H1 (cell line): ENCODE measurements at regions not wholly inside any gene's neighbourhood (a gene's known extent, or its start where the extent isn't known, plus 50 kb on each side); places are given as distances from the start of the nearest gene placed in this dataset.

Experiments used
- CTCF ChIA-PET: fragments of 300-600 bp; sonication (Branson Sonifier 250); formaldehyde crosslinking; loops from one replicate; lab custom pipeline; 2021; ENCODE audit not compliant: partially characterized antibody; lab: Charles Lee
- POLR2A ChIA-PET: fragments of 300-600 bp; sonication (Branson Sonifier 250); formaldehyde crosslinking; loops from one replicate; lab custom pipeline; 2021; ENCODE audit warnings: inconsistent platforms; ENCODE audit not compliant: partially characterized antibody; lab: Charles Lee
- DNase-seq, 2 experiments: peaks; one replicate each; pipeline versions ENCODE4 v3.0.0 to v3.0.0-alpha.2; 2010 to 2022; ENCODE audit warnings: low spot score in 2 of 2, low read depth in 1 of 2, mixed read lengths in 1 of 2
- FAIRE-seq: peaks from 2 replicates; lab custom pipeline; 2011; peaks lifted over from hg19 to GRCh38; lab: Jason Lieb, UNC
- H2AFZ ChIP-seq: 2 replicates; pipeline ENCODE4 v1.8.1; 2012; ENCODE audit warnings: low read length, inconsistent platforms
- H2AK5ac ChIP-seq: 2 replicates; pipeline ENCODE4 v1.6.1; 2013; ENCODE audit warnings: low read depth, low read length
- H2BK120ac ChIP-seq: replicated peaks from 2 replicates; pipeline ENCODE3; 2013; ENCODE audit warnings: low read depth, low read length, inconsistent platforms
- H2BK12ac ChIP-seq: 2 replicates; pipeline ENCODE4 v1.6.1; 2013; ENCODE audit warnings: low read depth, low read length
- H2BK15ac ChIP-seq: 2 replicates; pipeline ENCODE4 v1.6.1; 2013; ENCODE audit warnings: low read length
- H2BK20ac ChIP-seq: 2 replicates; pipeline ENCODE4 v1.6.1; 2013; ENCODE audit warnings: low read length
- H2BK5ac ChIP-seq: 2 replicates; pipeline ENCODE4 v1.6.1; 2013; ENCODE audit warnings: low read depth, low read length
- H3K14ac ChIP-seq: 2 replicates; pipeline ENCODE4 v1.6.1; 2013; ENCODE audit warnings: inconsistent platforms; ENCODE audit not compliant: insufficient read length
- H3K18ac ChIP-seq: 2 replicates; pipeline ENCODE4 v1.6.1; 2013; ENCODE audit warnings: low read length; ENCODE audit errors: extremely low read depth
- H3K23ac ChIP-seq: 2 replicates; pipeline ENCODE4 v1.6.1; 2013; ENCODE audit warnings: inconsistent platforms; ENCODE audit not compliant: insufficient read length
- H3K23me2 ChIP-seq: 2 replicates; pipeline ENCODE4 v1.6.1; 2013; ENCODE audit warnings: low read depth, low read length
- H3K27ac ChIP-seq: 2 replicates; pipeline ENCODE4 v1.6.1; 2011; ENCODE audit warnings: low read depth, low read length, inconsistent platforms
- H3K27me3 ChIP-seq, 4 experiments: replicated peaks in 1 of 4; 1 replicate in 1 of 4; 2 replicates in 3 of 4; pipeline versions ENCODE4 v1.6.1 to v1.8.1; 2011 to 2013; ENCODE audit warnings: low read length in 3 of 4, mild to moderate bottlenecking in 3 of 4, inconsistent platforms in 2 of 4, mixed read lengths in 2 of 4, moderate library complexity in 1 of 4; ENCODE audit not compliant: control insufficient read depth in 3 of 4, insufficient read depth in 3 of 4; ENCODE audit errors: extremely low read depth in 1 of 4
- H3K36me3 ChIP-seq, 4 experiments: 2 replicates each; pipeline versions ENCODE4 v1.6.1 to v1.8.1; 2011 to 2013; ENCODE audit warnings: mild to moderate bottlenecking in 4 of 4, low read length in 3 of 4, moderate library complexity in 2 of 4, control low read depth in 1 of 4, inconsistent platforms in 1 of 4; ENCODE audit not compliant: insufficient read depth in 4 of 4, control insufficient read depth in 2 of 4
- H3K4ac ChIP-seq: replicated peaks from 2 replicates; pipeline ENCODE3; 2013; ENCODE audit warnings: low read length, low read depth, mixed read lengths, inconsistent platforms; ENCODE audit not compliant: insufficient read length
- H3K4me1 ChIP-seq, 4 experiments: replicated peaks in 1 of 4; 1 replicate in 1 of 4; 2 replicates in 3 of 4; pipeline versions ENCODE4 v1.6.1 to v1.8.1; 2011 to 2013; ENCODE audit warnings: low read length in 3 of 4, inconsistent platforms in 2 of 4, mixed read lengths in 1 of 4; ENCODE audit not compliant: insufficient read depth in 4 of 4, control insufficient read depth in 3 of 4
- H3K4me2 ChIP-seq, 2 experiments: 2 replicates each; pipeline versions ENCODE4 v1.6.1 to v1.8.1; 2011 to 2013; ENCODE audit warnings: low read depth in 2 of 2, low read length in 2 of 2, control low read depth in 1 of 2, inconsistent platforms in 1 of 2, mild to moderate bottlenecking in 1 of 2; ENCODE audit not compliant: insufficient read depth in 1 of 2
- H3K4me3 ChIP-seq, 4 experiments: fragments of 200-600, 300-600 bp in 1 of 4; sonication (generic), shearing (Covaris generic), sonication (Bioruptor Twin) in 1 of 4; 2 replicates each; pipeline versions ENCODE4 v1.5.1 to v1.8.1; 2011 to 2016; ENCODE audit warnings: low read length in 4 of 4, low read depth in 3 of 4, control low read depth in 2 of 4, inconsistent platforms in 2 of 4, mild to moderate bottlenecking in 2 of 4, mixed read lengths in 1 of 4, moderate library complexity in 1 of 4; ENCODE audit not compliant: insufficient read depth in 2 of 4; ENCODE audit errors: extremely low read depth in 1 of 4
- H3K56ac ChIP-seq: replicated peaks from 2 replicates; pipeline ENCODE3; 2013; ENCODE audit warnings: low read depth, mild to moderate bottlenecking, mixed read lengths, low read length, inconsistent platforms; ENCODE audit not compliant: insufficient read length
- H3K79me1 ChIP-seq: 2 replicates; pipeline ENCODE4 v1.6.1; 2013; ENCODE audit warnings: low read depth, low read length, control low read depth
- H3K79me2 ChIP-seq, 2 experiments: 2 replicates each; pipeline versions ENCODE4 v1.6.1 to v1.8.1; 2012 to 2013; ENCODE audit warnings: low read length in 2 of 2, mild to moderate bottlenecking in 2 of 2, inconsistent platforms in 1 of 2; ENCODE audit not compliant: insufficient read depth in 2 of 2, control insufficient read depth in 1 of 2
- H3K9ac ChIP-seq, 4 experiments: replicated peaks in 1 of 4; 1 replicate in 1 of 4; 2 replicates in 3 of 4; pipeline versions ENCODE4 v1.6.1 to v1.8.1; 2011 to 2013; ENCODE audit warnings: low read depth in 3 of 4, low read length in 3 of 4, control low read depth in 2 of 4, mild to moderate bottlenecking in 2 of 4, moderate library complexity in 2 of 4, inconsistent platforms in 1 of 4; ENCODE audit errors: extremely low read depth in 1 of 4
- H3K9me3 ChIP-seq, 2 experiments: 2 replicates each; pipeline versions ENCODE4 v1.6.1 to v1.8.1; 2012 to 2013; ENCODE audit warnings: mild to moderate bottlenecking in 2 of 2, moderate library complexity in 2 of 2, control low read depth in 1 of 2, inconsistent platforms in 1 of 2, low read depth in 1 of 2, low read length in 1 of 2, mixed read lengths in 1 of 2; ENCODE audit not compliant: insufficient read depth in 2 of 2
- H4K20me1 ChIP-seq, 2 experiments: replicated peaks in 1 of 2; 2 replicates each; pipeline versions ENCODE3 to v1.8.1; 2011 to 2013; ENCODE audit warnings: inconsistent platforms in 2 of 2, low read length in 2 of 2, mild to moderate bottlenecking in 1 of 2; ENCODE audit not compliant: insufficient read depth in 2 of 2, control insufficient read depth in 1 of 2
- H4K5ac ChIP-seq: 2 replicates; pipeline ENCODE4 v1.6.1; 2013; ENCODE audit warnings: low read length, low read depth, mixed read lengths, inconsistent platforms; ENCODE audit not compliant: insufficient read length
- H4K8ac ChIP-seq: 2 replicates; pipeline ENCODE4 v1.8.0; 2013; ENCODE audit warnings: mild to moderate bottlenecking, moderate library complexity, low read length, inconsistent platforms; ENCODE audit not compliant: insufficient read depth; ENCODE audit errors: extremely low read depth
- H4K91ac ChIP-seq: replicated peaks from 2 replicates; pipeline ENCODE3; 2013; ENCODE audit warnings: low read length, mixed read lengths, inconsistent platforms; ENCODE audit not compliant: insufficient read length
- BACH1 ChIP-seq: IDR thresholded peaks from 2 replicates; pipeline ENCODE4 v1.6.1; 2012; ENCODE audit warnings: low read length, improper control_type of control experiment
- BCL11A ChIP-seq, 2 experiments: IDR thresholded peaks; one replicate each; pipeline ENCODE4 v1.6.1; 2011; ENCODE audit warnings: low read depth in 2 of 2, low read length in 2 of 2, mild to moderate bottlenecking in 2 of 2
- BRCA1 ChIP-seq: IDR thresholded peaks from 2 replicates; pipeline ENCODE4 v1.6.1; 2012; ENCODE audit warnings: low read depth, low read length, improper control_type of control experiment
- CHD1 ChIP-seq: IDR thresholded peaks from 2 replicates; pipeline ENCODE4 v1.6.1; 2012; ENCODE audit warnings: low read depth, low read length, improper control_type of control experiment
- CTBP2 ChIP-seq: IDR thresholded peaks from 2 replicates; pipeline ENCODE4 v1.7.0; 2011; ENCODE audit warnings: borderline replicate concordance, mild to moderate bottlenecking, moderate library complexity, mixed read lengths, low read length; ENCODE audit not compliant: insufficient read depth, insufficient read length
- FOSL1 ChIP-seq: IDR thresholded peaks from 2 replicates; pipeline ENCODE4 v1.6.1; 2011; ENCODE audit warnings: mild to moderate bottlenecking, low read depth, low read length, moderate library complexity; ENCODE audit not compliant: insufficient read depth
- HDAC6 ChIP-seq: IDR thresholded peaks from one replicate; pipeline ENCODE4 v1.7.1; 2012; ENCODE audit warnings: low read depth, mild to moderate bottlenecking, inconsistent platforms, low read length, moderate library complexity
- KDM5A ChIP-seq: fragments of 200-600 bp; IDR thresholded peaks from 2 replicates; pipeline ENCODE4 v1.7.1; 2012; ENCODE audit warnings: mild to moderate bottlenecking, low read length, inconsistent platforms, mixed read lengths
- MAFK ChIP-seq: IDR thresholded peaks from 2 replicates; pipeline ENCODE4 v1.6.1; 2012; ENCODE audit warnings: low read depth, mild to moderate bottlenecking, improper control_type of control experiment, low read length
- POLR2A ChIP-seq, 2 experiments: IDR thresholded peaks; 1 replicate in 1 of 2; 2 replicates in 1 of 2; pipeline ENCODE4 v1.6.1; 2011; ENCODE audit warnings: low read depth in 2 of 2, low read length in 2 of 2, mild to moderate bottlenecking in 2 of 2; ENCODE audit errors: control extremely low read depth in 1 of 2
- RBBP5 ChIP-seq: IDR thresholded peaks from 2 replicates; pipeline ENCODE4 v1.7.1; 2012; ENCODE audit warnings: low read depth, mild to moderate bottlenecking, inconsistent platforms, low read length, moderate library complexity, borderline replicate concordance
- RXRA ChIP-seq: IDR thresholded peaks from 2 replicates; pipeline ENCODE4 v1.6.1; 2011; ENCODE audit warnings: low read depth, mild to moderate bottlenecking, low read length, moderate library complexity; ENCODE audit not compliant: insufficient read depth
- TAF7 ChIP-seq: optimal IDR thresholded peaks from 2 replicates; pipeline ENCODE3; 2011; ENCODE audit warnings: low read depth, mild to moderate bottlenecking, inconsistent platforms, low read length, moderate library complexity, borderline replicate concordance
- TBP ChIP-seq: IDR thresholded peaks from 2 replicates; pipeline ENCODE4 v1.6.1; 2011; ENCODE audit warnings: low read depth, low read length, improper control_type of control experiment
- ZNF274 ChIP-seq: IDR thresholded peaks from 2 replicates; pipeline ENCODE4 v1.7.0; 2012; ENCODE audit warnings: low read length, borderline replicate concordance; ENCODE audit errors: extremely low read depth
- WGBS, 2 experiments: shearing (Covaris generic) in 1 of 2; methylation state at CpG; one replicate each; pipeline versions ENCODE4 v1.1.6 to v1.1.7; 2013 to 2015; ENCODE audit warnings: low lambda C conversion rate in 2 of 2, mixed read lengths in 2 of 2, inconsistent platforms in 1 of 2, low coverage in 1 of 2, missing lambda C conversion rate in 1 of 2; ENCODE audit not compliant: insufficient replicate concordance in 2 of 2, insufficient coverage in 1 of 2, insufficient read length in 1 of 2; ENCODE audit errors: extremely low coverage in 1 of 2, missing lambda C conversion rate in 1 of 2; 5-methylcytosine and 5-hydroxymethylcytosine counted together

DNA sequence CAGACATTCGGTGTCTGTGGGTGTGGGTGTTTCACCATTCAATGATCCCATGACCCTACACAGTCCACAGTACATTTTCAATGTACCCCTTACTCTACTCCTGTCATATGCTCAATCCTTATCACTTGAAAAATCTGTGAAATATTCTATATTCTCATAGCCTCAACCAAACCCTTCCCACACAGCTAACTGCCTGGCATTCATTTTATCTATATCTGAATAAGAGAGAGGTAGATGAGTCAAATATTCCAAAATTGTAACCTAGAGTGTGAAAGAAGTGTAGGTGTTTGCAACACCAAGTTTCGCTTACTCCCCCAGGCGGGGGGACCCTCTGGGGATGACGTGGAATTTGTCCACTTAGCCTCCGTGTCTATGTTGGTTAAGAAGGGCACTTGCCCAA lies 354.8 kb downstream of the ETS1 start:
- Histone ChIP-seq H3K18ac (no peak overlapping the region), H2BK12ac (no peak overlapping the region), H2AK5ac (no peak overlapping the region), H3K56ac (no peak overlapping the region), H4K5ac (no peak overlapping the region), H2BK5ac (no peak overlapping the region), H3K23ac (no peak overlapping the region), H3K23me2 (no peaks in the 10 kb centered on the region), H3K4ac (no peak overlapping the region), H3K79me2 (no peaks in the 10 kb centered on the region), H3K9me3 (no peaks in the 10 kb centered on the region; a peak in 1 of 4 replicates), H2BK15ac (no peak overlapping the region), H3K4me1 (0 out of 7 replicates have a peak, but pooled peaks cover 0 to 2% (median 0%) of the 10 kb centered on the region in 4 experiments), H3K4me3 (no peak overlapping the region), H4K20me1 (no peaks in the 10 kb centered on the region), H3K27ac (no peak overlapping the region), H3K14ac (no peak overlapping the region), H3K9ac (no peak overlapping the region), H2BK20ac (no peak overlapping the region), H4K91ac (no peak overlapping the region), H3K4me2 (no peak overlapping the region), H2BK120ac (no peak overlapping the region), H2AFZ (no peak overlapping the region), H3K27me3 (no peaks in the 10 kb centered on the region), H3K36me3 (no peaks in the 10 kb centered on the region), H3K79me1 (no peaks in the 10 kb centered on the region), H4K8ac (no peak overlapping the region)
- ChIA-PET POLR2A (no interaction called here), CTCF (interaction anchor here (0.9 kb wide), 1 partner anchor 75 kb away, joined by 3 read pairs; no protein-coding TSS in a partner anchor)
- no peak for DNase-seq
- no peak for FAIRE-seq
- 86% methylated on average over 5 of the region's 5 CpGs; no CpG with 5 or more reads in 1 of the 2 experiments for WGBS, 2 experiments
- TF ChIP-seq BCL11A (IDR thresholded peaks at IDR 0.05; ENCODE audit: low read depth in 2 of 2, low read length in 2 of 2), result no peak
- no peak for TF ChIP-seq MAFK
- no peak for TF ChIP-seq FOSL1
- TF ChIP-seq KDM5A, result no peak
- TF ChIP-seq RBBP5, result no peak
- TF ChIP-seq CHD1, result no peak
- TF ChIP-seq HDAC6, result no peak
- no peak for TF ChIP-seq BACH1
- TF ChIP-seq POLR2A (IDR thresholded peaks at IDR 0.05; ENCODE audit: control extremely low read depth in 1 of 2, low read depth in 2 of 2, low read length in 2 of 2), result no peak
- TF ChIP-seq TAF7, result no peak
- no peak for TF ChIP-seq CTBP2
- TF ChIP-seq ZNF274, result no peak
- TF ChIP-seq RXRA, result no peak
- TF ChIP-seq BRCA1, result no peak
- no peak for TF ChIP-seq TBP
